Cardiac fibroblast (primary cell): ENCODE measurements at regions not wholly inside any gene's neighbourhood (a gene's known extent, or its start where the extent isn't known, plus 50 kb on each side); places are given as distances from the start of the nearest gene placed in this dataset.

ENCODE experiments used
- DNase-seq, 2 donors: peaks; one replicate each; pipeline versions ENCODE4 v3.0.0 to v3.0.0-alpha.2; 2010; ENCODE audit warnings: low read depth in 2 of 2
- H3K4me3 ChIP-seq, 2 donors: replicated peaks in 1 of 2; 1 replicate in 1 of 2; 2 replicates in 1 of 2; pipeline ENCODE4 v1.5.1; 2011; ENCODE audit warnings: low read depth in 2 of 2, low read length in 2 of 2, mild to moderate bottlenecking in 2 of 2, moderate library complexity in 1 of 2
- TF ChIP-seq, protein P1 (sequence below): IDR thresholded peaks from one replicate; pipeline ENCODE4 v1.5.1; 2011; ENCODE audit warnings: low read depth, mild to moderate bottlenecking, low read length, inconsistent platforms

- TF ChIP-seq, protein P1, sequence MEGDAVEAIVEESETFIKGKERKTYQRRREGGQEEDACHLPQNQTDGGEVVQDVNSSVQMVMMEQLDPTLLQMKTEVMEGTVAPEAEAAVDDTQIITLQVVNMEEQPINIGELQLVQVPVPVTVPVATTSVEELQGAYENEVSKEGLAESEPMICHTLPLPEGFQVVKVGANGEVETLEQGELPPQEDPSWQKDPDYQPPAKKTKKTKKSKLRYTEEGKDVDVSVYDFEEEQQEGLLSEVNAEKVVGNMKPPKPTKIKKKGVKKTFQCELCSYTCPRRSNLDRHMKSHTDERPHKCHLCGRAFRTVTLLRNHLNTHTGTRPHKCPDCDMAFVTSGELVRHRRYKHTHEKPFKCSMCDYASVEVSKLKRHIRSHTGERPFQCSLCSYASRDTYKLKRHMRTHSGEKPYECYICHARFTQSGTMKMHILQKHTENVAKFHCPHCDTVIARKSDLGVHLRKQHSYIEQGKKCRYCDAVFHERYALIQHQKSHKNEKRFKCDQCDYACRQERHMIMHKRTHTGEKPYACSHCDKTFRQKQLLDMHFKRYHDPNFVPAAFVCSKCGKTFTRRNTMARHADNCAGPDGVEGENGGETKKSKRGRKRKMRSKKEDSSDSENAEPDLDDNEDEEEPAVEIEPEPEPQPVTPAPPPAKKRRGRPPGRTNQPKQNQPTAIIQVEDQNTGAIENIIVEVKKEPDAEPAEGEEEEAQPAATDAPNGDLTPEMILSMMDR, result no peak
- H3K4me3 ChIP-seq, result no peak overlapping the region
- no peak for DNase-seq
These were observed 332.4 kb upstream of the MAGEB18 start for GRCh38 chrX:25805744-25806143.

- no peak for DNase-seq
These were observed 331.1 kb upstream of the MAGEB18 start for GRCh38 chrX:25807022-25807421.

GRCh38 chrX:25810202-25810601, 327.9 kb upstream of the MAGEB18 start:
- DNase-seq, result peak; percentile 41 to 61
- TF ChIP-seq, protein P1, result no peak
- no peak overlapping the region for H3K4me3 ChIP-seq

More at GRCh38 chrX:25807022-25807421, 331.1 kb upstream of the MAGEB18 start:
- TF ChIP-seq, protein P1, result no peak
- no peak overlapping the region for H3K4me3 ChIP-seq

DNA sequence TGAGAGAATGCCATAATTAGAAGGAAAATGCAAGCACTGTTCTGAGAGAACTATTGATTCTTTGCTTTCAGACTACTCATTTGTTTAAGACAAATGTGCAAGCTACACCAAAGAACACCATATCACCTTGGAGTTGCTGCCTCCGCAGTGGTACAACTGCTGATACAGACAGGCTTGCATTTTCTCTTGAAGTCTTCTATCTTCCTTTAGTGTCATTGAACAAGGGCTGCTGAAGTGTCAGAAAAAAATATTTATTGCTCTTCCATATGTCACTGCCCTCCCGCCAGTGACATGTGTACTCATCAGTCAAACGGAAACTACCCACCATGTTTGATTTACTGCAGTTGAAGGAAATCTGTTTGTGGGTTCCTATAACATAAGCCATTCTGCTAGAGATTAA, 318.3 kb upstream of the MAGEB18 start:
- H3K4me3 ChIP-seq, result no peak overlapping the region
- DNase-seq, result no peak
- TF ChIP-seq, protein P1, result no peak

GRCh38 chrX:25851141-25851540, 287.0 kb upstream of the MAGEB18 start:
- no peak overlapping the region for H3K4me3 ChIP-seq
- TF ChIP-seq, protein P1, result no peak
- no peak for DNase-seq

DNA sequence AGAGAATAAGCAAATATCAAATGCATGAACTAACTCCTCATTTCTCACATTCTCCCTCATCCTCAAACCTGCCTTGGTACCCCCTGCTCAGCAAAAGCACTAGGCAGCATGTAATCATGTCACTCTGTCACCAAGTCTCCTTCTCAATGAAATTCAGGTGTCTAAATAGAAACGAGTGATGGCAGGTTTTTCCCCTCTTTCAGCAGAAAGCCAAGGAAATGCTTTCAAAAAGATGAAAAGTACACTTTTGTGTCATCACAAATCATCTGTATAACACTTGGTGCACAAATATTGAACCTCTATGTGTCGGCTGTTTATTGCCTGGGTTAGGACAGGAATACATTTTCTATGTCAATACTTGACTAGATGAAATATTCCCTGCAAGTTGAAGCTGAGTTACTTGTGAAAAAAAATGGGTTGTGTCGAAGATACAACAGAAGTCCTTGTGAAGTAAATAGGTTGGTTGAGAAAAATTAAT, 285.1 kb upstream of the MAGEB18 start:
- TF ChIP-seq, protein P1, result no peak
- H3K4me3 ChIP-seq, result no peak overlapping the region
- DNase-seq, result no peak

- no peak overlapping the region for H3K4me3 ChIP-seq
- DNase-seq, result peak; percentile 38 to 59
- TF ChIP-seq, protein P1, result peak; percentile 20
These were observed 279.8 kb upstream of the MAGEB18 start for GRCh38 chrX:25858273-25858880.
